ENCODE measurements at regions not wholly inside any gene's neighbourhood (a gene's known extent, or its start where the extent isn't known, plus 50 kb on each side); places are given as distances from the start of the nearest gene placed in this dataset.

- TF ChIP-seq CTCF (IDR thresholded peaks at IDR 0.05 in 2 of 3, conservative IDR thresholded peaks at IDR 0.05 in 1 of 3; ENCODE audit: insufficient read depth in 2 of 3, low read depth in 1 of 3, low read length in 3 of 3) (no peak), NFATC3 (IDR thresholded peaks at IDR 0.05) (no peak), PRPF4 (IDR thresholded peaks at IDR 0.05; ENCODE audit: insufficient read depth, low read depth, low read length, poor library complexity, severe bottlenecking) (no peak), ZNF12 (CRISPR knock-in tag; IDR thresholded peaks at IDR 0.05) (no peak), NUFIP1 (IDR thresholded peaks at IDR 0.05; ENCODE audit: partially characterized antibody) (no peak), RCOR1 (IDR thresholded peaks at IDR 0.05; ENCODE audit: borderline replicate concordance in 1 of 2, low read depth in 2 of 2, low read length in 2 of 2) (no peak), MCM3 (IDR thresholded peaks at IDR 0.05) (no peak), EZH2 (IDR thresholded peaks at IDR 0.05; ENCODE audit: borderline replicate concordance, low read depth, low read length) (no peak), ZNF274 (IDR thresholded peaks at IDR 0.05; ENCODE audit: borderline replicate concordance, low read depth, low read length) (no peak), SPI1 (IDR thresholded peaks at IDR 0.05; ENCODE audit: borderline replicate concordance, low read depth, low read length) (no peak), ETV5 (CRISPR knock-in tag; IDR thresholded peaks at IDR 0.05; ENCODE audit: low read depth) (no peak)
Observed at GRCh38 chr22:44566911-44567310, 68.9 kb upstream of the RTL6 start.

Data from K562 (cell line).